GM12878 (cell line): ENCODE measurements at regions not wholly inside any gene's neighbourhood (a gene's known extent, or its start where the extent isn't known, plus 50 kb on each side); places are given as distances from the start of the nearest gene placed in this dataset.

Experiments
- ATAC-seq: fragments of 200-7000 bp; cut with Tn5 transposase; 3 replicates; pipeline ENCODE4 v1.9.1; 2020; ENCODE audit warnings: mild to moderate bottlenecking, moderate library complexity
- BruUV-seq: library from RNA; stranded (reverse); fragments of 400-500 nt; replicated peaks from 2 replicates; lab custom pipeline; 2021; lab: Mats Ljungman, UMichigan
- CTCF ChIA-PET: fragments of 300-600 bp; sonication (Branson Sonifier 250); formaldehyde crosslinking; extraction: SDS; loops from one replicate; lab custom pipeline; 2021; ENCODE audit warnings: inconsistent platforms; lab: Yijun Ruan, JAX
- POLR2A ChIA-PET: fragments of 350-600 bp; formaldehyde crosslinking; extraction: SDS; loops from one replicate; lab custom pipeline; 2021; ENCODE audit warnings: inconsistent platforms; lab: Charles Lee
- RAD21 ChIA-PET: fragments of 300-600 bp; sonication (Branson Sonifier 250); formaldehyde crosslinking; loops from one replicate; lab custom pipeline; 2023; ENCODE audit warnings: antibody characterized with exemption; ENCODE audit not compliant: unreplicated experiment; lab: Charles Lee
- SMC1A ChIA-PET: fragments of 300-600 bp; sonication (Branson Sonifier 250); formaldehyde crosslinking; loops from one replicate; lab custom pipeline; 2023; ENCODE audit not compliant: unreplicated experiment, uncharacterized antibody; lab: Charles Lee
- DNase-seq: peaks from one replicate; pipeline ENCODE4 v3.0.0-alpha.2; 2011; ENCODE audit warnings: low read depth, low spot score
- FAIRE-seq: peaks from 3 replicates; lab custom pipeline; 2011; peaks lifted over from hg19 to GRCh38; lab: Jason Lieb, UNC
- H2AFZ ChIP-seq: 2 replicates; pipeline ENCODE4 v1.6.0; 2011; ENCODE audit warnings: low read depth, low read length, control low read depth; ENCODE audit not compliant: control insufficient read depth
- H3K27ac ChIP-seq: 2 replicates; pipeline ENCODE4 v1.5.1; 2011; ENCODE audit warnings: control low read depth; ENCODE audit not compliant: control insufficient read depth, insufficient read depth
- H3K27me3 ChIP-seq, 2 experiments: replicated peaks in 1 of 2; 2 replicates each; pipeline versions ENCODE4 v1.6.0 to v1.6.1; 2011; ENCODE audit warnings: low read length in 1 of 2; ENCODE audit not compliant: control insufficient read depth in 2 of 2, insufficient read depth in 2 of 2
- H3K36me3 ChIP-seq, 2 experiments: 2 replicates each; pipeline ENCODE4 v1.5.1; 2011; ENCODE audit warnings: low read length in 1 of 2; ENCODE audit not compliant: control insufficient read depth in 2 of 2, insufficient read depth in 2 of 2
- H3K4me1 ChIP-seq: 2 replicates; pipeline ENCODE4 v1.6.1; 2011; ENCODE audit warnings: mild to moderate bottlenecking, low read length, moderate library complexity, mixed read lengths; ENCODE audit not compliant: control insufficient read depth, insufficient read depth
- H3K4me2 ChIP-seq: 2 replicates; pipeline ENCODE4 v1.6.0; 2011; ENCODE audit warnings: control low read depth; ENCODE audit not compliant: control insufficient read depth, insufficient read depth
- H3K4me3 ChIP-seq: fragments of 200-600 bp; sonication (generic); 2 replicates; pipeline ENCODE4 v1.5.1; 2016
- H3K79me2 ChIP-seq: 2 replicates; pipeline ENCODE4 v1.6.0; 2011; ENCODE audit warnings: low read length; ENCODE audit not compliant: control insufficient read depth, insufficient read depth
- H3K9ac ChIP-seq: 2 replicates; pipeline ENCODE4 v1.8.0; 2011; ENCODE audit warnings: low read length, control low read depth, mixed read lengths; ENCODE audit not compliant: control insufficient read depth, insufficient read depth
- H3K9me3 ChIP-seq: replicated peaks from 3 replicates; pipeline ENCODE4 v1.5.1; 2011; ENCODE audit warnings: mild to moderate bottlenecking, low read length; ENCODE audit not compliant: control insufficient read depth, insufficient read depth
- H4K20me1 ChIP-seq: 2 replicates; pipeline ENCODE4 v1.6.0; 2011; ENCODE audit not compliant: control insufficient read depth, insufficient read depth
- CREB1 ChIP-seq: IDR thresholded peaks from 2 replicates; pipeline ENCODE4 v1.6.1; 2012; ENCODE audit warnings: low read depth, mild to moderate bottlenecking, inconsistent platforms
- CREM ChIP-seq: IDR thresholded peaks from 2 replicates; pipeline ENCODE4 v1.6.1; 2014; ENCODE audit warnings: antibody characterized with exemption, low read depth
- IRF4 ChIP-seq: IDR thresholded peaks from 2 replicates; pipeline ENCODE4 v1.6.1; 2011; ENCODE audit warnings: low read depth, low read length
- MLLT1 ChIP-seq: fragments of 450-650 bp; IDR thresholded peaks from 2 replicates; pipeline ENCODE4 v1.6.1; 2016; ENCODE audit warnings: mild to moderate bottlenecking
- NFXL1 ChIP-seq: fragments of 450-650 bp; IDR thresholded peaks from 2 replicates; pipeline ENCODE4 v1.6.1; 2017; ENCODE audit warnings: antibody characterized with exemption, mild to moderate bottlenecking, borderline replicate concordance
- TBL1XR1 ChIP-seq: IDR thresholded peaks from 2 replicates; pipeline ENCODE4 v1.6.1; 2012; ENCODE audit warnings: low read depth, low read length, improper control_type of control experiment
- TCF12 ChIP-seq: IDR thresholded peaks from 2 replicates; pipeline ENCODE4 v1.6.1; 2011; ENCODE audit warnings: low read depth, mild to moderate bottlenecking, low read length
- YBX1 ChIP-seq: fragments of 450-650 bp; IDR thresholded peaks from 2 replicates; pipeline ENCODE4 v1.6.1; 2016; ENCODE audit warnings: antibody characterized with exemption
- ZNF384 ChIP-seq: IDR thresholded peaks from 2 replicates; pipeline ENCODE4 v1.6.1; 2012; ENCODE audit warnings: low read depth, mild to moderate bottlenecking, low read length, improper control_type of control experiment, borderline replicate concordance
- WGBS: methylation state at CpG from one replicate; pipeline ENCODE4 v1.1.6; 2016; ENCODE audit warnings: low lambda C conversion rate; ENCODE audit not compliant: insufficient replicate concordance, insufficient coverage; ENCODE audit errors: missing lambda C conversion rate; 5-methylcytosine and 5-hydroxymethylcytosine counted together
- in situ Hi-C: fragments of 300-500 bp; cut with MboI; formaldehyde crosslinking; loops from 9 replicates; pipeline ENCODE4 v1.14.3; 2018; ENCODE audit warnings: mixed read lengths
- intact Hi-C: fragments of 100-400 bp; cut with micrococcal nuclease; formaldehyde crosslinking; loops from one replicate; pipeline ENCODE4 v1.14.2; 2022; ENCODE audit not compliant: unreplicated experiment
- TF ChIP-seq, protein P1 (sequence below): IDR thresholded peaks from 2 replicates; pipeline ENCODE4 v1.6.1; 2012; ENCODE audit warnings: low read depth, low read length, improper control_type of control experiment
- TF ChIP-seq, protein P2 (sequence below): IDR thresholded peaks from 2 replicates; pipeline ENCODE4 v1.6.1; 2012; ENCODE audit warnings: low read depth, low read length, improper control_type of control experiment
- TF ChIP-seq, protein P3 (sequence below): fragments of 450-650 bp; IDR thresholded peaks from 2 replicates; pipeline ENCODE4 v1.6.1; 2017; ENCODE audit warnings: borderline replicate concordance
- TF ChIP-seq, protein P4 (sequence below): fragments of 450-650 bp; formaldehyde crosslinking; IDR thresholded peaks from 2 replicates; pipeline ENCODE4 v1.4.0; 2020; ENCODE audit warnings: mild to moderate bottlenecking, moderate library complexity

GRCh38 chr7:73964786-73965185, 63.2 kb upstream of the ELN start (continued):
- TF ChIP-seq, protein P1, sequence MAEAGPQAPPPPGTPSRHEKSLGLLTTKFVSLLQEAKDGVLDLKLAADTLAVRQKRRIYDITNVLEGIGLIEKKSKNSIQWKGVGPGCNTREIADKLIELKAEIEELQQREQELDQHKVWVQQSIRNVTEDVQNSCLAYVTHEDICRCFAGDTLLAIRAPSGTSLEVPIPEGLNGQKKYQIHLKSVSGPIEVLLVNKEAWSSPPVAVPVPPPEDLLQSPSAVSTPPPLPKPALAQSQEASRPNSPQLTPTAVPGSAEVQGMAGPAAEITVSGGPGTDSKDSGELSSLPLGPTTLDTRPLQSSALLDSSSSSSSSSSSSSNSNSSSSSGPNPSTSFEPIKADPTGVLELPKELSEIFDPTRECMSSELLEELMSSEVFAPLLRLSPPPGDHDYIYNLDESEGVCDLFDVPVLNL = no peak
- TF ChIP-seq IRF4 (no peak), MLLT1 (no peak), CREM (no peak), NFXL1 (no peak), TBL1XR1 (no peak)
- TF ChIP-seq, protein P2, sequence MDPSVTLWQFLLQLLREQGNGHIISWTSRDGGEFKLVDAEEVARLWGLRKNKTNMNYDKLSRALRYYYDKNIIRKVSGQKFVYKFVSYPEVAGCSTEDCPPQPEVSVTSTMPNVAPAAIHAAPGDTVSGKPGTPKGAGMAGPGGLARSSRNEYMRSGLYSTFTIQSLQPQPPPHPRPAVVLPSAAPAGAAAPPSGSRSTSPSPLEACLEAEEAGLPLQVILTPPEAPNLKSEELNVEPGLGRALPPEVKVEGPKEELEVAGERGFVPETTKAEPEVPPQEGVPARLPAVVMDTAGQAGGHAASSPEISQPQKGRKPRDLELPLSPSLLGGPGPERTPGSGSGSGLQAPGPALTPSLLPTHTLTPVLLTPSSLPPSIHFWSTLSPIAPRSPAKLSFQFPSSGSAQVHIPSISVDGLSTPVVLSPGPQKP = no peak
- TF ChIP-seq, all 136 proteins: peak for 0

DNA sequence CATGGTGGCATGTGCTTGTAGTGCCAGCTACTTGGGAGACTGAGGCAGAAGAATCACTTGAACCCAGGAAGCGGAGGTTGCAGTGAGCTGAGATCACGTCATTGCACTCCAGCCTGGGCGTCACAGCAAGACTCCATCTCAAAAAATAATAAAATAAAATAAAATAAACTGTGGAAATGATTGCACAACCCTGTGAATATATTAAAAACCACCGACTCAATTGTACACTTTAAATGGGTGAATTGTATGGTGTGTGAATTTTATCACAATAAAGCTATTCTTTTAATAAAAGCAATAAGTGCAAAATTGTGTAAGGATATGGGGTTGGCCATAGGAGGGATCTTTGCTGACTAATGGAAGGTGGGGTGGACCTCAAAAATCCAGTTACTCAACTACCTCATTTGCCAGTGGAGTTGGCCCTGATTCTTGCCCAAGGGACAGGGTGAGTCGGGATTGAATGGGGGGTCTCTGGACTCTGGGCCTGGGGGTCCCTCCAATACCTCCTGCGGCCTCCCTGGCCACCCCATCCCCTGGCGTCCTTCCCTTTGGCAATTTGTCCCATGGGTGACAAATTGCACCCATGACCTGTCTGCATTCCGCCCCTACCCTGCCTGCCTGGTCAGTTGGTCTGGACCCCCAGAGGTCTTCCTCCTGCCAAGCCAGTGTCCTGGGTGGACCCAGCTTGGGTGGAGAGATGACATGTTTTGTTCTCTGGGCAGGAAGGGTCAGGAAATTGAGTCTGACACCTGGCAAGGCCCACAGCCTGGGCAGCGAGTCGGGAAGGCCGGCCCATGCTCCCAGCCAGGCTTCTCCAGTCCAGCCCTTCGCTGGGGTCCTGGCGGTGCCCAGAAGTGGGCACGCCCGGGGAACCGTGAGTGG, 61.7 kb upstream of the ELN start:
- no peak overlapping the region for H3K4me2 ChIP-seq
- 71% methylated on average over 16 of the region's 16 CpGs for WGBS
- no peak overlapping the region for H3K27ac ChIP-seq
- ChIA-PET RAD21 (no interaction called here), SMC1A (no interaction called here), CTCF (no interaction called here), POLR2A (no interaction called here)
- no TSS peak for BruUV-seq
- H3K9me3 ChIP-seq = no peaks in the 10 kb centered on the region; the same call in 1 of the 3 replicates
- FAIRE-seq (no peak), ATAC-seq (no peak), DNase-seq (no peak)
- in situ Hi-C loops (no loop called here), intact Hi-C loops (no loop called here)
- no peak overlapping the region for H2AFZ ChIP-seq
- no peak overlapping the region for H3K4me3 ChIP-seq
- H4K20me1 ChIP-seq = no peaks in the 10 kb centered on the region
- no peaks in the 10 kb centered on the region for H3K79me2 ChIP-seq
- H3K9ac ChIP-seq = no peak overlapping the region
- no peaks in the 10 kb centered on the region for H3K36me3 ChIP-seq
- no peaks in the 10 kb centered on the region; the same call in 1 of the 2 replicates for H3K4me1 ChIP-seq
- no peaks in the 10 kb centered on the region for H3K27me3 ChIP-seq
- TF ChIP-seq, protein P3, sequence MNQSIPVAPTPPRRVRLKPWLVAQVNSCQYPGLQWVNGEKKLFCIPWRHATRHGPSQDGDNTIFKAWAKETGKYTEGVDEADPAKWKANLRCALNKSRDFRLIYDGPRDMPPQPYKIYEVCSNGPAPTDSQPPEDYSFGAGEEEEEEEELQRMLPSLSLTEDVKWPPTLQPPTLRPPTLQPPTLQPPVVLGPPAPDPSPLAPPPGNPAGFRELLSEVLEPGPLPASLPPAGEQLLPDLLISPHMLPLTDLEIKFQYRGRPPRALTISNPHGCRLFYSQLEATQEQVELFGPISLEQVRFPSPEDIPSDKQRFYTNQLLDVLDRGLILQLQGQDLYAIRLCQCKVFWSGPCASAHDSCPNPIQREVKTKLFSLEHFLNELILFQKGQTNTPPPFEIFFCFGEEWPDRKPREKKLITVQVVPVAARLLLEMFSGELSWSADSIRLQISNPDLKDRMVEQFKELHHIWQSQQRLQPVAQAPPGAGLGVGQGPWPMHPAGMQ = no peak
- no peak for TF ChIP-seq TCF12
- TF ChIP-seq, protein P4, sequence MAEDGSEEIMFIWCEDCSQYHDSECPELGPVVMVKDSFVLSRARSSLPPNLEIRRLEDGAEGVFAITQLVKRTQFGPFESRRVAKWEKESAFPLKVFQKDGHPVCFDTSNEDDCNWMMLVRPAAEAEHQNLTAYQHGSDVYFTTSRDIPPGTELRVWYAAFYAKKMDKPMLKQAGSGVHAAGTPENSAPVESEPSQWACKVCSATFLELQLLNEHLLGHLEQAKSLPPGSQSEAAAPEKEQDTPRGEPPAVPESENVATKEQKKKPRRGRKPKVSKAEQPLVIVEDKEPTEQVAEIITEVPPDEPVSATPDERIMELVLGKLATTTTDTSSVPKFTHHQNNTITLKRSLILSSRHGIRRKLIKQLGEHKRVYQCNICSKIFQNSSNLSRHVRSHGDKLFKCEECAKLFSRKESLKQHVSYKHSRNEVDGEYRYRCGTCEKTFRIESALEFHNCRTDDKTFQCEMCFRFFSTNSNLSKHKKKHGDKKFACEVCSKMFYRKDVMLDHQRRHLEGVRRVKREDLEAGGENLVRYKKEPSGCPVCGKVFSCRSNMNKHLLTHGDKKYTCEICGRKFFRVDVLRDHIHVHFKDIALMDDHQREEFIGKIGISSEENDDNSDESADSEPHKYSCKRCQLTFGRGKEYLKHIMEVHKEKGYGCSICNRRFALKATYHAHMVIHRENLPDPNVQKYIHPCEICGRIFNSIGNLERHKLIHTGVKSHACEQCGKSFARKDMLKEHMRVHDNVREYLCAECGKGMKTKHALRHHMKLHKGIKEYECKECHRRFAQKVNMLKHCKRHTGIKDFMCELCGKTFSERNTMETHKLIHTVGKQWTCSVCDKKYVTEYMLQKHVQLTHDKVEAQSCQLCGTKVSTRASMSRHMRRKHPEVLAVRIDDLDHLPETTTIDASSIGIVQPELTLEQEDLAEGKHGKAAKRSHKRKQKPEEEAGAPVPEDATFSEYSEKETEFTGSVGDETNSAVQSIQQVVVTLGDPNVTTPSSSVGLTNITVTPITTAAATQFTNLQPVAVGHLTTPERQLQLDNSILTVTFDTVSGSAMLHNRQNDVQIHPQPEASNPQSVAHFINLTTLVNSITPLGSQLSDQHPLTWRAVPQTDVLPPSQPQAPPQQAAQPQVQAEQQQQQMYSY (CRISPR knock-in tag) = no peak
- no peak for TF ChIP-seq ZNF384
- no peak for TF ChIP-seq CREB1
- no peak for TF ChIP-seq YBX1
